Activated CD8-positive, alpha-beta T cell treated with anti-CD3 and anti-CD28 coated beads for 36 hours (primary cell): ENCODE measurements at regions not wholly inside any gene's neighbourhood (a gene's known extent, or its start where the extent isn't known, plus 50 kb on each side); places are given as distances from the start of the nearest gene placed in this dataset.

ENCODE experiments used
- ATAC-seq: fragments of 200-7000 bp; cut with Tn5 transposase; one replicate; pipeline ENCODE4 v1.10.0; 2021; ENCODE audit warnings: mild to moderate bottlenecking, moderate library complexity
- CTCF ChIA-PET: fragments of 350-600 bp; sonication (Branson Sonifier 250); formaldehyde crosslinking; loops from one replicate; lab custom pipeline; 2021; ENCODE audit warnings: antibody characterized with exemption; lab: Charles Lee
- POLR2A ChIA-PET: fragments of 350-600 bp; sonication (Branson Sonifier 250); formaldehyde crosslinking; loops from one replicate; lab custom pipeline; 2021; ENCODE audit warnings: antibody characterized with exemption; lab: Charles Lee
- DNase-seq: peaks from one replicate; pipeline ENCODE4 v3.0.0-alpha.2; 2020
- H3K27ac Mint-ChIP-seq: one replicate; pipeline ENCODE4 v1.8.0; 2021; ENCODE audit warnings: mild to moderate bottlenecking, mixed read lengths
- H3K27me3 Mint-ChIP-seq: one replicate; pipeline ENCODE4 v1.8.0; 2021; ENCODE audit warnings: mixed read lengths
- H3K36me3 Mint-ChIP-seq: one replicate; pipeline ENCODE4 v1.8.0; 2021; ENCODE audit warnings: low read depth, mixed read lengths
- H3K4me1 Mint-ChIP-seq: one replicate; pipeline ENCODE4 v1.8.0; 2021; ENCODE audit warnings: low read depth, mixed read lengths
- H3K4me3 Mint-ChIP-seq: one replicate; pipeline ENCODE4 v1.8.0; 2021; ENCODE audit warnings: mild to moderate bottlenecking, moderate library complexity, mixed read lengths
- H3K9me3 Mint-ChIP-seq: one replicate; pipeline ENCODE4 v1.8.0; 2021; ENCODE audit warnings: mixed read lengths
- CTCF ChIP-seq: fragments of 200-600 bp; IDR thresholded peaks from one replicate; pipeline ENCODE4 v1.8.0; 2022; ENCODE audit warnings: antibody characterized with exemption, mild to moderate bottlenecking
- intact Hi-C: fragments of 100-400 bp; cut with micrococcal nuclease; formaldehyde crosslinking; loops from one replicate; pipeline ENCODE4 v1.10.0; 2022

- POLR2A ChIA-PET = no interaction called here
- intact Hi-C loops = no loop called here
- DNase-seq (no peak), ATAC-seq (no peak)
- Mint-ChIP-seq H3K36me3 (no peaks in the 10 kb centered on the region), H3K4me3 (no peak overlapping the region), H3K9me3 (no peaks in the 10 kb centered on the region), H3K4me1 (no peaks in the 10 kb centered on the region), H3K27me3 (no peaks in the 10 kb centered on the region), H3K27ac (no peak overlapping the region)
- TF ChIP-seq CTCF = no peak
- CTCF ChIA-PET = interaction anchor here (1.2 kb wide), 1 partner anchor 18 kb away, joined by 3 read pairs; no protein-coding TSS in a partner anchor
Observed at GRCh38 chr4:75344915-75345314, 169.3 kb downstream of the RCHY1 start.

- H3K27me3 Mint-ChIP-seq = no peaks in the 10 kb centered on the region
- no peaks in the 10 kb centered on the region for H3K4me1 Mint-ChIP-seq
- ChIA-PET CTCF (no interaction called here), POLR2A (no interaction called here)
- no peaks in the 10 kb centered on the region for H3K36me3 Mint-ChIP-seq
- H3K27ac Mint-ChIP-seq = no peak overlapping the region
- no peak for TF ChIP-seq CTCF
- ATAC-seq (no peak), DNase-seq (no peak)
- no peaks in the 10 kb centered on the region for H3K9me3 Mint-ChIP-seq
- H3K4me3 Mint-ChIP-seq = no peak overlapping the region
- intact Hi-C loops = no loop called here
Observed at GRCh38 chr4:75343333-75343732, 170.9 kb downstream of the RCHY1 start.

- intact Hi-C loops = no loop called here
- no peak overlapping the region for H3K27ac Mint-ChIP-seq
Observed at GRCh38 chr4:75340561-75340960, 173.6 kb downstream of the RCHY1 start.

GRCh38 chr4:75338352-75338880, 175.8 kb downstream of the RCHY1 start:
- CTCF ChIA-PET = no interaction called here
- Mint-ChIP-seq H3K9me3 (peaks cover 5% of the 10 kb centered on the region), H3K4me1 (no peaks in the 10 kb centered on the region), H3K27me3 (no peaks in the 10 kb centered on the region), H3K4me3 (no peak overlapping the region), H3K27ac (no peak overlapping the region), H3K36me3 (no peaks in the 10 kb centered on the region)
- no peak for ATAC-seq
- POLR2A ChIA-PET = no interaction called here
- TF ChIP-seq CTCF = no peak
- no peak for DNase-seq
- intact Hi-C loops = no loop called here

More at GRCh38 chr4:75340561-75340960, 173.6 kb downstream of the RCHY1 start:
- Mint-ChIP-seq H3K27me3 (no peaks in the 10 kb centered on the region), H3K4me1 (no peaks in the 10 kb centered on the region), H3K4me3 (no peak overlapping the region), H3K36me3 (no peaks in the 10 kb centered on the region), H3K9me3 (peaks cover under 1% of the 10 kb centered on the region)
- ATAC-seq = no peak
- no peak for TF ChIP-seq CTCF
- ChIA-PET POLR2A (no interaction called here), CTCF (no interaction called here)
- DNase-seq = no peak

- TF ChIP-seq CTCF = no peak
Observed at GRCh38 chr4:75327804-75328512, 186.2 kb downstream of the RCHY1 start.

More at GRCh38 chr4:75327804-75328512, 186.2 kb downstream of the RCHY1 start:
- H3K36me3 Mint-ChIP-seq = no peaks in the 10 kb centered on the region
- intact Hi-C loops = no loop called here
- no peak overlapping the region for H3K4me3 Mint-ChIP-seq
- H3K9me3 Mint-ChIP-seq = peaks cover 1% of the 10 kb centered on the region
- DNase-seq (no peak), ATAC-seq (no peak)
- H3K27me3 Mint-ChIP-seq = no peaks in the 10 kb centered on the region
- POLR2A ChIA-PET = no interaction called here
- no peak overlapping the region for H3K27ac Mint-ChIP-seq
- no peaks in the 10 kb centered on the region for H3K4me1 Mint-ChIP-seq
- CTCF ChIA-PET = no interaction called here
